ENCODE measurements at regions not wholly inside any gene's neighbourhood (a gene's known extent, or its start where the extent isn't known, plus 50 kb on each side); places are given as distances from the start of the nearest gene placed in this dataset.
"Not testable (repeated sequence)": the region's sequence is repeated elsewhere in the genome, so short reads cannot be mapped to it uniquely, and the experiment has no call there.

GRCh38 chr9:19876569-19877316 is 87.9 kb upstream of the SLC24A2 start:
- Histone ChIP-seq H3K27me3 (no peaks in the 10 kb centered on the region), H3K9me3 (no peaks in the 10 kb centered on the region), H3K4me3 (no peak overlapping the region), H3K36me3 (no peaks in the 10 kb centered on the region), H3K27ac (no peak overlapping the region), H3K4me1 (no peaks in the 10 kb centered on the region)
- WGBS: 69% methylated on average over 3 of the region's 3 CpGs
- TF ChIP-seq POLR2A (IDR thresholded peaks at IDR 0.05) (no peak), EP300 (IDR thresholded peaks at IDR 0.05) (no peak), CTCF (IDR thresholded peaks at IDR 0.05) (no peak), POLR2AphosphoS5 (IDR thresholded peaks at IDR 0.05) (no peak)
- no peak for DNase-seq (ENCODE audit: low spot score in 2 of 2)

GRCh38 chr9:19875291-19875920 is 86.6 kb upstream of the SLC24A2 start:
- Histone ChIP-seq H3K36me3 (no peaks in the 10 kb centered on the region), H3K27ac (no peak overlapping the region), H3K4me3 (no peak overlapping the region), H3K27me3 (no peaks in the 10 kb centered on the region), H3K9me3 (no peaks in the 10 kb centered on the region), H3K4me1 (no peaks in the 10 kb centered on the region)
- TF ChIP-seq CTCF (IDR thresholded peaks at IDR 0.05) (no peak), EP300 (IDR thresholded peaks at IDR 0.05) (no peak), POLR2AphosphoS5 (IDR thresholded peaks at IDR 0.05) (no peak), POLR2A (IDR thresholded peaks at IDR 0.05) (no peak)
- 58% methylated on average over 5 of the region's 5 CpGs for WGBS
- DNase-seq (ENCODE audit: low spot score in 2 of 2): no peak

DNA sequence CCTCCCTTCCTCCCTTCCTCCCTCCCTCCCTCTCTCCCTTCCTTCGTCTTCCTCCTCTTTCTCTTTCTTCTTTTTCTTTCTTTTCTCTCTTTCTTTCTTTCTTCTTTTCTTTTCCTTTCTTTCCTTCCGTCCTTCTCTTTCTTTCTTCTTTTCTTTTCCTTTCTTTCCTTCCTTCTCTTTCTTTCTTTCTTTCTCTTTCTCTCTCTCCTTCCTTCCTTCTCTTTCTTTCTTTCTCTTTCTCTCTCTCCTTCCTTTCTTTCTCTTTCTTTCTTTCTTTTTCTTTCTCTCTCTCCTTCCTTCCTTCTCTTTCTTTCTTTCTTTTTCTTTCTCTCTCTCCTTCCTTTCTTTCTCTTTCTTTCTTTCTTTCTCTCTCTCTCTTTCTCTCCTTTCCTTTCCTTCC is 84.4 kb upstream of the SLC24A2 start:
- not testable (repeated sequence) for H3K36me3 ChIP-seq; DNase-seq (ENCODE audit: low spot score in 2 of 2); H3K27me3 ChIP-seq; H3K9me3 ChIP-seq; H3K27ac ChIP-seq; H3K4me3 ChIP-seq; H3K4me1 ChIP-seq
- WGBS: 94% methylated on average over 2 of the region's 2 CpGs

GRCh38 chr9:19870988-19871387 is 82.2 kb upstream of the SLC24A2 start:
- no peak for TF ChIP-seq CTCF (IDR thresholded peaks at IDR 0.05)
- no peak for TF ChIP-seq EP300 (IDR thresholded peaks at IDR 0.05)
- TF ChIP-seq POLR2A (IDR thresholded peaks at IDR 0.05): no peak
- TF ChIP-seq POLR2AphosphoS5 (IDR thresholded peaks at IDR 0.05): no peak
- no peaks in the 10 kb centered on the region for H3K9me3 ChIP-seq
- no peak overlapping the region for H3K27ac ChIP-seq
- 93% methylated on average over 2 of the region's 2 CpGs for WGBS
- no peaks in the 10 kb centered on the region for H3K36me3 ChIP-seq
- H3K27me3 ChIP-seq: no peaks in the 10 kb centered on the region
- no peaks in the 10 kb centered on the region for H3K4me1 ChIP-seq
- no peak for DNase-seq (ENCODE audit: low spot score in 2 of 2)
- no peak overlapping the region for H3K4me3 ChIP-seq

DNA sequence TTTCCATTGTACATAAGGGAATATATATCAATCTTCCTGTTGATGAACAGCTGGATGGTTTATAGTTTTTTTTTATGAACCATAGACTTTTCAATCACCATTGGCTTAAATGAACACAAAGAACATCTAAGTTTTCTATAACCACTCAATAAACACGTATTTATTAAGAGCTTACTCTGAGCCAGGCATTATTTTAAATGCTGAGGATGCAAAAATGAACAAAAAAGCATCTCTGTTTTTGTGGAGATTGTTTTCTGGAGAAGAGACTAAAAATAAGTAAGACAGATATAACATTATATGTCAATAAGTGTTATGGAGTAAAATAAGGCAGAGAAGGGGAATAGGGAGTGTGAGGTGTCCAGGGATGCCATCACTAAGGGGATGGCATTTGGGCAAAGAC is 52.1 kb upstream of the SLC24A2 start:
- H3K4me3 ChIP-seq: no peak overlapping the region
- no peak for TF ChIP-seq POLR2AphosphoS5 (IDR thresholded peaks at IDR 0.05)
- TF ChIP-seq EP300 (IDR thresholded peaks at IDR 0.05): no peak
- no peak for TF ChIP-seq CTCF (IDR thresholded peaks at IDR 0.05)
- H3K27me3 ChIP-seq: no peaks in the 10 kb centered on the region
- no peaks in the 10 kb centered on the region for H3K9me3 ChIP-seq
- WGBS: 67% methylated on average over 1 of the region's 1 CpG
- H3K36me3 ChIP-seq: no peaks in the 10 kb centered on the region
- no peaks in the 10 kb centered on the region for H3K4me1 ChIP-seq
- no peak overlapping the region for H3K27ac ChIP-seq
- DNase-seq (ENCODE audit: low spot score in 2 of 2): no peak

Data from suprapubic skin (tissue), 4 donors.